ENCODE measurements at regions not wholly inside any gene's neighbourhood (a gene's known extent, or its start where the extent isn't known, plus 50 kb on each side); places are given as distances from the start of the nearest gene placed in this dataset.

- TF ChIP-seq, protein P1, sequence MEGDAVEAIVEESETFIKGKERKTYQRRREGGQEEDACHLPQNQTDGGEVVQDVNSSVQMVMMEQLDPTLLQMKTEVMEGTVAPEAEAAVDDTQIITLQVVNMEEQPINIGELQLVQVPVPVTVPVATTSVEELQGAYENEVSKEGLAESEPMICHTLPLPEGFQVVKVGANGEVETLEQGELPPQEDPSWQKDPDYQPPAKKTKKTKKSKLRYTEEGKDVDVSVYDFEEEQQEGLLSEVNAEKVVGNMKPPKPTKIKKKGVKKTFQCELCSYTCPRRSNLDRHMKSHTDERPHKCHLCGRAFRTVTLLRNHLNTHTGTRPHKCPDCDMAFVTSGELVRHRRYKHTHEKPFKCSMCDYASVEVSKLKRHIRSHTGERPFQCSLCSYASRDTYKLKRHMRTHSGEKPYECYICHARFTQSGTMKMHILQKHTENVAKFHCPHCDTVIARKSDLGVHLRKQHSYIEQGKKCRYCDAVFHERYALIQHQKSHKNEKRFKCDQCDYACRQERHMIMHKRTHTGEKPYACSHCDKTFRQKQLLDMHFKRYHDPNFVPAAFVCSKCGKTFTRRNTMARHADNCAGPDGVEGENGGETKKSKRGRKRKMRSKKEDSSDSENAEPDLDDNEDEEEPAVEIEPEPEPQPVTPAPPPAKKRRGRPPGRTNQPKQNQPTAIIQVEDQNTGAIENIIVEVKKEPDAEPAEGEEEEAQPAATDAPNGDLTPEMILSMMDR (IDR thresholded peaks at IDR 0.05), result no peak
- no peak for TF ChIP-seq POLR2AphosphoS5 (IDR thresholded peaks at IDR 0.05)
Observed at GRCh38 chr18:43882358-43883055, 605.2 kb upstream of the SYT4 start.

Measured in gastroesophageal sphincter (tissue), 3 donors.